Neural progenitor cell (in vitro differentiated cells): ENCODE measurements at regions not wholly inside any gene's neighbourhood (a gene's known extent, or its start where the extent isn't known, plus 50 kb on each side); places are given as distances from the start of the nearest gene placed in this dataset.

ENCODE experiments used
- EZH2 ChIP-seq: fragments of 200-600 bp; sonication (generic); IDR thresholded peaks from 2 replicates; pipeline ENCODE4 v1.6.1; 2017; ENCODE audit warnings: antibody characterized with exemption, mild to moderate bottlenecking, moderate library complexity
- EZH2phosphoT487 ChIP-seq: fragments of 200-600 bp; sonication (generic); IDR thresholded peaks from 2 replicates; pipeline ENCODE4 v1.6.1; 2017; ENCODE audit warnings: antibody characterized with exemption
- TF ChIP-seq, protein P1 (sequence below): fragments of 200-600 bp; sonication (generic); IDR thresholded peaks from 2 replicates; pipeline ENCODE4 v1.5.1; 2017; ENCODE audit warnings: antibody characterized with exemption, mild to moderate bottlenecking

DNA sequence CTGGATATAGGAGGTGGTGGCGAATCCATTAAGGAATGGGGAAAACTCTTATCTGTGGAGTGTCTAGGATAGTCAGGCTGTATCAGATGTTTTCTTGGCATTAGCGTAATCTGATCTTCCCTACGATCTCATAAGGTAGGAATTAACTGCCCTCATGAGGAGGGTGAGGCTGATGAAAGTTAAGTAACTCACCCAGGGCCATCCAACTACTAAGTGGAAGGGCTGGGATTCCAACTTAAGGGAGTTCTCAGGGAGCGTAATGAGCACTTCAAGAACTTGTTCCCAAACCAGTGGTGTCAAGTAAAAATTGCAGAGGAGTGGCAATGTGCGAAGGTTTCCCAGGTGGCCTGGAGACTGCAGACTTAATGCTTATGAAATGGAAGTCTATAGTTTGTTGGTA lies 55.9 kb upstream of the OSBPL11 start:
- TF ChIP-seq EZH2: no peak
- TF ChIP-seq, protein P1, sequence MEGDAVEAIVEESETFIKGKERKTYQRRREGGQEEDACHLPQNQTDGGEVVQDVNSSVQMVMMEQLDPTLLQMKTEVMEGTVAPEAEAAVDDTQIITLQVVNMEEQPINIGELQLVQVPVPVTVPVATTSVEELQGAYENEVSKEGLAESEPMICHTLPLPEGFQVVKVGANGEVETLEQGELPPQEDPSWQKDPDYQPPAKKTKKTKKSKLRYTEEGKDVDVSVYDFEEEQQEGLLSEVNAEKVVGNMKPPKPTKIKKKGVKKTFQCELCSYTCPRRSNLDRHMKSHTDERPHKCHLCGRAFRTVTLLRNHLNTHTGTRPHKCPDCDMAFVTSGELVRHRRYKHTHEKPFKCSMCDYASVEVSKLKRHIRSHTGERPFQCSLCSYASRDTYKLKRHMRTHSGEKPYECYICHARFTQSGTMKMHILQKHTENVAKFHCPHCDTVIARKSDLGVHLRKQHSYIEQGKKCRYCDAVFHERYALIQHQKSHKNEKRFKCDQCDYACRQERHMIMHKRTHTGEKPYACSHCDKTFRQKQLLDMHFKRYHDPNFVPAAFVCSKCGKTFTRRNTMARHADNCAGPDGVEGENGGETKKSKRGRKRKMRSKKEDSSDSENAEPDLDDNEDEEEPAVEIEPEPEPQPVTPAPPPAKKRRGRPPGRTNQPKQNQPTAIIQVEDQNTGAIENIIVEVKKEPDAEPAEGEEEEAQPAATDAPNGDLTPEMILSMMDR: no peak
- no peak for TF ChIP-seq EZH2phosphoT487
